Activated T-cell treated with anti-CD3 and anti-CD28 coated beads for 4 hours (primary cell): ENCODE measurements at regions not wholly inside any gene's neighbourhood (a gene's known extent, or its start where the extent isn't known, plus 50 kb on each side); places are given as distances from the start of the nearest gene placed in this dataset.
"Not testable (repeated sequence)": the region's sequence is repeated elsewhere in the genome, so short reads cannot be mapped to it uniquely, and the experiment has no call there.

Source experiments
- DNase-seq: peaks from one replicate; pipeline ENCODE4 v3.0.0-alpha.2; 2020

- no peak for DNase-seq
Observed at GRCh38 chr1:221548942-221549341, 192.9 kb downstream of the DUSP10 start.

DNA sequence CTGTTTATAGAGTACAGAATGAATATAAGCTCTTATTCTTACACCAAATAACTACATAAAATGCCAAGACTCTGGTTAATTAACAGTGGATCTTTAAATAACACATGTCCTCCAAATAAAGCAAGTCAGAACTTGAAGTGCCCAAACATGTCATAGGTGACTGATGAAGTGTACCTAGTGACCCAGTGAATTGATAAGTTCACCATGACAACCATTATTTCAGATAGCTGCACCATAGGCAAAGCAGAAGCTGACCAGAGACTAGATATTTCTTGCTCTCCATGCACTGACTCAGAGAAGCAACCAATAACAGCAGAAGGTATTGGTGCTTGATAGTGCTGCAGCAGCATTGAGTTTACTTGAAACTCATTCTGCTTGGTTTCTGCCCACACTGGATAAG is 192.1 kb downstream of the DUSP10 start:
- DNase-seq: no peak

- not testable (repeated sequence) for DNase-seq
Observed at GRCh38 chr1:221552792-221553191, 189.1 kb downstream of the DUSP10 start.

GRCh38 chr1:221555689-221556433 is 186.0 kb downstream of the DUSP10 start:
- DNase-seq: no peak

GRCh38 chr1:221556435-221556834 is 185.5 kb downstream of the DUSP10 start:
- DNase-seq: no peak

- no peak for DNase-seq
Observed at GRCh38 chr1:221557013-221557412, 184.9 kb downstream of the DUSP10 start.

DNA sequence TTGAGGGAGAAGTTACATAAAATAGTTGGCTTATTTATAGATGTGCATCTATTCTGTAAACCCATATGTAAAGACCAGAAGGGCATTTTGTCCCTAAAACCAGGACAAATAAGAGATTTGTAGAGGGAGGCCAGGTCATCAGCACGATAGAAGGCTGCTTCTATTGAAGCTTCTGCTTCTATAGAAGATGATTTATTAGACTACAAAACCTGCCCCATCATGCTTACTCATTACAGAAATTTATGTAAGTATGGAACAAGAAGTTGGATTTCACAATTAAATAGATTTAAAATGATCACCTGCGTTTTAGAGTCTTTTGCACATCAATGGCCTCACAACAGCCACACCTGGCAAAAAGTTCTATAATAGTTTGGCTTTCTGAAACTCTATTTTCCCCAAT is 183.5 kb downstream of the DUSP10 start:
- DNase-seq: no peak

DNA sequence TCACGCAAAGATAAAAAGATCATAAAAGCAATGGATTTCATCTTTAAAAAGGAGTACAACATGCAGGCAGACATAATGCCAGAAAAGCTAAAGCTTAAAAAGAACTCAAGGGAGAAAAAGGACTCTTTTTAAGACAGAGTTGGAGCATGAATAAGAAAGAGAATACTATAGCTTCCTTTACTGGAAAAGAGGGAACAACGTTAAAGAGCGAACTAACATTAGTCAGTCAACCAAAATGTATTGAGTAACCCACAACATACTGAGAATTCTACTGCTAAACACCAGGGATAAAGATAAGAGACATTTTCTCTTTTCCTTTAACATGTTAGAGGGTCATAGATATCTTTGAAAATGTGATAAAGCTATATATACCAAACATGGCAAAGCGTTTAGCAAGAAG is 182.0 kb downstream of the DUSP10 start:
- no peak for DNase-seq

- no peak for DNase-seq
Observed at GRCh38 chr1:221562542-221563475, 179.1 kb downstream of the DUSP10 start.

DNA sequence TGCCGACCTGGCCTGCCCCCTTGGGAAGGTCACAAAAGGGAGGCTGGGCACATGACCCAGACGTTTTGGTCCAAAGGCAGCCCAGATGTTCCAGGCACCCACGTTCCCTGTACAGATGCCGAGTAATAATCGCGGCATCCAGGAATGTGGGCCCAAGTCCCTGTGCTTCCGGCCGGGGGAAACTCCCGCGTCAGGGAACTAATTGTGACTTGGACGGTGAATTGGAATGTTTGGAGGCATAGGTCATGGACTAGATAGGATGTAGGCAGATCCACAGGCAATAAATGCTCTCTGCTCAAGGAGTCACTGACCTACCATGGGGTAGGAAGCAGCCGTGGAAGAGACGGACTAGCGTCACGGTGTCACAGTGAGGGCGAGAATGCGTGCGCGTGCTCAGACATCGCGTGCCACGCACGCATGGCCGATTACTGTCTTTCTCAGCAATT is 178.4 kb downstream of the DUSP10 start:
- DNase-seq: no peak

DNA sequence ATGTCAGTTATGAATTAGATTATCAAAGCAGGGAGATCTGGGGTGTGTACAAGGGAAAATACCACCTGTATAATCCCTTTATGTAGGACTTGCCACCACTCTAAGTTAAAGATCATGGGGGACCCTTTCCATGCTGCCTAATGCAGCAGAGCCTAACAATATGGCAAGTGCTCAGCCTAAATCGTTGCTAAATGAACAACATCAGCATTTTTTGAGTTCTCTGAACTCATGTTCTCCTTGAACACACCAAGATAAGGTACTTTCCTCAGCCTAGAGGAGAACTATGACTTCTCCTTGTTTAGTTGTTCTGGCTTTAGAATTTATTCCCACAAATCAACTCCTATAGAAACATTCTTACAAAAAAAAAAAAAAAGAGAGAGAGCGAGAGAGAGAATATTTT is 177.0 kb downstream of the DUSP10 start:
- no peak for DNase-seq

- DNase-seq: no peak
Observed at GRCh38 chr1:221565711-221566110, 176.2 kb downstream of the DUSP10 start.

- no peak for DNase-seq
Observed at GRCh38 chr1:221567859-221568507, 173.9 kb downstream of the DUSP10 start.

GRCh38 chr1:221573756-221574155 is 168.1 kb downstream of the DUSP10 start:
- DNase-seq: no peak

GRCh38 chr1:221574529-221574928 is 167.4 kb downstream of the DUSP10 start:
- DNase-seq: no peak

GRCh38 chr1:221575605-221576004 is 166.3 kb downstream of the DUSP10 start:
- DNase-seq: no peak

GRCh38 chr1:221576268-221576667 is 165.6 kb downstream of the DUSP10 start:
- DNase-seq: no peak

DNA sequence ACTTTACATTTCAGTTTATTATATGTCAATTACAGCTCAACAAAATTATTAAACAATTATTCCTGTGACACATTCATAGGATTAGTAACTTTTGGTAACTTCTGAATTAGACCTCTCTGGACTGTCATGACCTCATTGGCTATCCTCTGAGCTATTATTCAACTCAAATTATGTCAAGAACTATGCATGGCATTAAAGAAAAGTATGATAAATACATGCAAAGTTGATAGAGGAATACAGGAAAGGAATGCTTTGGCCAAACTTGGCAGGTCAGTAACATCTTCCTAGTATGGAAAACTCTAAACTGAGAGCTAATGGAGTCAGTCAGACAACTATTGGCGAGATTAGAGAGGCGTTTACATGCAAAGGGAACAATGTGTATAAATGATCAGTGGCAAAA is 158.4 kb downstream of the DUSP10 start:
- no peak for DNase-seq

DNA sequence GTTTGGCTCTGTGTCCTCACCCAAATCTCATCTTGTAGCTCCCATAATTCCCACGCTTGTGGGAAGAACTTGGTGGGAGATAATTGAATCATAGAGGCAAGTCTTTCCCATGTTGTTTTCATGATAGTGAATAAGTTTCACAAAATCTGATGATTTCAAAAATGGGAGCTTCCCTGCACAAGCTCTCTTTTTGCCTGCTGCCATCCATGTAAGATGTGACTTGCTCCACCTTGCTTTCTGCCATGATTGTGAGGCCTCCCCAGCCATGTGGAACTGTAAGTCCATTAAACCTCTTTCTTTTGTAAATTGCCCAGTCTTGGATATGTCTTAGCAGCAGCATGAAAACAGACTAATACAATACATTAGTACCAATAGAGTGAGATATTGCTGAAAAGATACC is 154.9 kb downstream of the DUSP10 start:
- DNase-seq: not testable (repeated sequence)

- not testable (repeated sequence) for DNase-seq
Observed at GRCh38 chr1:221591250-221591649, 150.6 kb downstream of the DUSP10 start.

- no peak for DNase-seq
Observed at GRCh38 chr1:221594576-221594975, 147.3 kb downstream of the DUSP10 start.

- DNase-seq: no peak
Observed at GRCh38 chr1:221598122-221598521, 143.8 kb downstream of the DUSP10 start.

- DNase-seq: no peak
Observed at GRCh38 chr1:221601166-221601565, 140.7 kb downstream of the DUSP10 start.
